Hepatocyte (in vitro differentiated cells): ENCODE measurements at regions not wholly inside any gene's neighbourhood (a gene's known extent, or its start where the extent isn't known, plus 50 kb on each side); places are given as distances from the start of the nearest gene placed in this dataset.

Experiments used
- DNase-seq: peaks from one replicate; pipeline ENCODE4 v3.0.0-alpha.2; 2016; ENCODE audit warnings: low spot score
- H2AFZ ChIP-seq: fragments of 200-600 bp; sonication (generic); 2 replicates; pipeline ENCODE4 v1.6.0; 2016; ENCODE audit warnings: antibody characterized with exemption, mild to moderate bottlenecking
- H3K27ac ChIP-seq: fragments of 200-600 bp; sonication (generic); 2 replicates; pipeline ENCODE4 v1.5.1; 2016; ENCODE audit warnings: mild to moderate bottlenecking
- H3K27me3 ChIP-seq: fragments of 200-600 bp; sonication (generic); 2 replicates; pipeline ENCODE4 v1.6.1; 2016
- H3K36me3 ChIP-seq: fragments of 200-600 bp; sonication (generic); replicated peaks from 2 replicates; pipeline ENCODE4 v1.5.1; 2016; ENCODE audit warnings: low read depth; ENCODE audit not compliant: insufficient read depth
- H3K4me1 ChIP-seq: fragments of 200-600 bp; sonication (generic); 2 replicates; pipeline ENCODE4 v1.5.1; 2016; ENCODE audit warnings: mild to moderate bottlenecking, moderate library complexity; ENCODE audit not compliant: insufficient read depth
- H3K4me2 ChIP-seq: fragments of 200-600 bp; sonication (generic); 2 replicates; pipeline ENCODE4 v1.6.0; 2016
- H3K4me3 ChIP-seq: fragments of 200-600 bp; sonication (generic); 2 replicates; pipeline ENCODE4 v1.5.1; 2016; ENCODE audit warnings: mild to moderate bottlenecking
- H3K79me2 ChIP-seq: fragments of 200-600 bp; sonication (generic); 2 replicates; pipeline ENCODE4 v1.6.0; 2017; ENCODE audit warnings: mild to moderate bottlenecking
- H3K9me2 ChIP-seq: fragments of 200-600 bp; sonication (generic); replicated peaks from 2 replicates; pipeline ENCODE4 v1.6.0; 2017; ENCODE audit warnings: mild to moderate bottlenecking; ENCODE audit not compliant: insufficient read depth
- H3K9me3 ChIP-seq: fragments of 200-600 bp; sonication (generic); 2 replicates; pipeline ENCODE4 v1.5.1; 2016; ENCODE audit warnings: low read depth, mild to moderate bottlenecking
- H4K20me1 ChIP-seq: fragments of 200-600 bp; sonication (generic); 2 replicates; pipeline ENCODE4 v1.6.0; 2016; ENCODE audit warnings: mild to moderate bottlenecking; ENCODE audit not compliant: insufficient read depth, poor library complexity, severe bottlenecking
- CTCF ChIP-seq: fragments of 200-600 bp; sonication (generic); IDR thresholded peaks from 2 replicates; pipeline ENCODE4 v1.5.1; 2016; ENCODE audit warnings: antibody characterized with exemption, mild to moderate bottlenecking; ENCODE audit not compliant: poor library complexity
- EZH2 ChIP-seq: fragments of 200-600 bp; sonication (generic); IDR thresholded peaks from 2 replicates; pipeline ENCODE4 v1.6.1; 2016; ENCODE audit warnings: antibody characterized with exemption, mild to moderate bottlenecking, borderline replicate concordance
- EZH2phosphoT487 ChIP-seq: fragments of 200-600 bp; sonication (generic); IDR thresholded peaks from one replicate; pipeline ENCODE4 v1.6.1; 2018; ENCODE audit warnings: antibody characterized with exemption, mild to moderate bottlenecking, low read depth, moderate library complexity; ENCODE audit not compliant: unreplicated experiment, severe bottlenecking
- WGBS: methylation state at CpG from one replicate; pipeline ENCODE4 v1.1.6; 2016; ENCODE audit warnings: low lambda C conversion rate; ENCODE audit errors: missing lambda C conversion rate; 5-methylcytosine and 5-hydroxymethylcytosine counted together

DNA sequence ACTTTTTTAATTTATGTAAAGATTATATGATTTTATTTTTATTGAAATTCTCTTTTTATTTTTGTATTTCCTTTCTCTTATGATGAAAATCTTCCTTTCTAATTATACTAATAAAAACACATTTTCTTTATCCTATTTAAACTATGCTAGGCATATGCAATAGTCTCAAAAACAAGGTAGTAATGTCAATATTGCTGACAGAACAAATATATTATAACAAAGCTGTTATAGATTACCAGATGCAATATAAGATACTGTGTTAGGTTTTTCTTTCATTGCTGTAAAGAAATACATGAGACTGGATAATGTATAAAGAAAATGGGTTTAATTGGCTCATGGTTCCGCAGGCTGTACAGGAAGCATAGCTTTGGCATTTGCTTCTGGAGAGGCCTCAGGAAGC lies 631.2 kb upstream of the SOX11 start:
- DNase-seq, result no peak
- Histone ChIP-seq H3K79me2 (no peaks in the 10 kb centered on the region), H4K20me1 (no peaks in the 10 kb centered on the region), H3K27ac (no peak overlapping the region), H3K4me3 (no peak overlapping the region), H3K27me3 (no peaks in the 10 kb centered on the region), H2AFZ (no peak overlapping the region), H3K36me3 (no peaks in the 10 kb centered on the region), H3K9me3 (no peaks in the 10 kb centered on the region), H3K9me2 (no peaks in the 10 kb centered on the region), H3K4me2 (no peak overlapping the region), H3K4me1 (no peaks in the 10 kb centered on the region)
- WGBS, result 88% methylated on average over 1 of the region's 1 CpG
- TF ChIP-seq CTCF (no peak), EZH2phosphoT487 (no peak), EZH2 (no peak)

DNA sequence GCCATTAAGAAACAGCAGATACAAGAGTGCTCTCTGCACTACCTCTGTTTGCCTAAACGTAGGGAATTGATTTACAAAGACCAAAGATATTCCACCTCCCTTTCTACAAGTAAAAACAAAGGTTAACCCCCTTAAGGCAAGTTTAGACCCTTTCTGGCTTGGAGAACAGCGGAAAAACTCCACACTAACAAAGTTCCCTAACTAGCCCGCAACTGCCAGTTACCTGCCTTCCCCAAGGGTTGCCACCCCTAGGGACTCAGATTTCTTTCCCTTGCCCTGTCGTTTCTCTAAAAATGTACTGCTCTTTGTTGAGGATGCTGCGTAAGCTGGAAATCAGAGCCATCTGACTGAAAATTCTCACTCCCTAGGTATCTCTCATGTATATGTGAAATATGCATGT lies 627.5 kb upstream of the SOX11 start:
- H2AFZ ChIP-seq, result no peak overlapping the region
- H3K79me2 ChIP-seq, result no peaks in the 10 kb centered on the region
- no peaks in the 10 kb centered on the region for H3K9me2 ChIP-seq
- H3K27ac ChIP-seq, result no peak overlapping the region
- no peaks in the 10 kb centered on the region for H4K20me1 ChIP-seq
- no peaks in the 10 kb centered on the region for H3K36me3 ChIP-seq
- TF ChIP-seq EZH2phosphoT487, result no peak
- TF ChIP-seq CTCF, result no peak
- no peak for TF ChIP-seq EZH2
- DNase-seq, result no peak
- 50% methylated on average over 5 of the region's 5 CpGs for WGBS
- no peaks in the 10 kb centered on the region for H3K4me1 ChIP-seq
- no peaks in the 10 kb centered on the region for H3K27me3 ChIP-seq
- H3K4me3 ChIP-seq, result no peak overlapping the region
- H3K4me2 ChIP-seq, result no peak overlapping the region
- H3K9me3 ChIP-seq, result no peaks in the 10 kb centered on the region

DNA sequence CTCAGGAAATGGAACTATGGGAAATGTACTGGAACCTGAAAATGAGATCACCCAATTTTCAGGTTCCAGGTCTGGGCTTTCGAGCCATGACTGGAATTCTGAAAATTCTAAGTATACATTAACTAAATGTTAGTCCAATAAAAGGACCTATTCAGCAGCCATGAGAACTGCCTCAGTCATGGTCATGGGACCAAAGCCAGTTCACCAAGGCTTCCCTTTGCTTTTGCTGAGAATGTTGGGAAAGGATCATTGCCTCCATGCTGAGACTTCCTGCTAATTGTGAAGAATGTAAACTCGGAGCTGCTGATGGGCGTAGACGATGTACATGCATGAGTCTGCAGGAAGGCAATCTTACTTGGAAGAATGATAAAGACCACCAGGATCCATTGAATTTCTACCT lies 624.4 kb upstream of the SOX11 start:
- WGBS, result 89% methylated on average over 4 of the region's 4 CpGs
- no peak overlapping the region for H3K4me3 ChIP-seq
- H3K9me2 ChIP-seq, result no peaks in the 10 kb centered on the region
- no peaks in the 10 kb centered on the region for H3K4me1 ChIP-seq
- H3K4me2 ChIP-seq, result no peak overlapping the region
- DNase-seq, result no peak
- H3K79me2 ChIP-seq, result no peaks in the 10 kb centered on the region
- TF ChIP-seq EZH2 (no peak), EZH2phosphoT487 (no peak), CTCF (no peak)
- no peaks in the 10 kb centered on the region for H4K20me1 ChIP-seq
- no peak overlapping the region for H3K27ac ChIP-seq
- no peaks in the 10 kb centered on the region for H3K27me3 ChIP-seq
- H3K9me3 ChIP-seq, result no peaks in the 10 kb centered on the region
- H3K36me3 ChIP-seq, result no peaks in the 10 kb centered on the region
- H2AFZ ChIP-seq, result no peak overlapping the region

- H3K27ac ChIP-seq, result no peak overlapping the region
- WGBS, result 56% methylated on average over 5 of the region's 5 CpGs
- H3K36me3 ChIP-seq, result no peaks in the 10 kb centered on the region
- no peak overlapping the region for H3K4me2 ChIP-seq
- no peaks in the 10 kb centered on the region for H3K9me2 ChIP-seq
- H4K20me1 ChIP-seq, result no peaks in the 10 kb centered on the region
- no peaks in the 10 kb centered on the region for H3K79me2 ChIP-seq
- no peaks in the 10 kb centered on the region for H3K4me1 ChIP-seq
- H3K4me3 ChIP-seq, result no peak overlapping the region
- DNase-seq, result no peak
- H2AFZ ChIP-seq, result no peak overlapping the region
- TF ChIP-seq EZH2phosphoT487, result no peak
- no peak for TF ChIP-seq EZH2
- no peak for TF ChIP-seq CTCF
- no peaks in the 10 kb centered on the region for H3K9me3 ChIP-seq
- no peaks in the 10 kb centered on the region for H3K27me3 ChIP-seq
Measured at GRCh38 chr2:5070257-5070656, 621.9 kb upstream of the SOX11 start.
